ENCODE measurements at regions not wholly inside any gene's neighbourhood (a gene's known extent, or its start where the extent isn't known, plus 50 kb on each side); places are given as distances from the start of the nearest gene placed in this dataset.

- no peaks in the 10 kb centered on the region for H3K9me3 ChIP-seq
Measured at GRCh38 chr21:23804866-23805265, 1802.4 kb downstream of the MRPL39 start.

GRCh38 chr21:23801292-23801691 is 1806.0 kb downstream of the MRPL39 start:
- POLR2A ChIA-PET: no interaction called here
- CTCF ChIA-PET: no interaction called here
- ATAC-seq (no peak), FAIRE-seq (no peak), DNase-seq (ENCODE audit: low read depth in 1 of 2, low spot score in 1 of 2) (no peak)
- Histone ChIP-seq H3K4me2 (no peak overlapping the region), H3K4me1 (no peaks in the 10 kb centered on the region), H3K4me3 (no peak overlapping the region), H3K27ac (no peak overlapping the region), H3K9me3 (no peaks in the 10 kb centered on the region)
- 16% methylated on average over 6 of the region's 6 CpGs for WGBS (ENCODE audit: missing lambda C conversion rate)
- TF ChIP-seq HOXB13 (CRISPR knock-in tag; IDR thresholded peaks at IDR 0.05; ENCODE audit: low read depth) (no peak), EHF (CRISPR knock-in tag; IDR thresholded peaks at IDR 0.05) (no peak), POLR2AphosphoS2 (conservative IDR thresholded peaks at IDR 0.05; ENCODE audit: low read length) (no peak), MYC (IDR thresholded peaks at IDR 0.05; ENCODE audit: borderline replicate concordance, low read length) (no peak), EP300 (IDR thresholded peaks at IDR 0.05) (no peak), RNF2 (IDR thresholded peaks at IDR 0.05; ENCODE audit: borderline replicate concordance, low read depth) (no peak)

More at GRCh38 chr21:23804866-23805265, 1802.4 kb downstream of the MRPL39 start:
- CTCF ChIA-PET: no interaction called here
- H3K4me1 ChIP-seq: no peaks in the 10 kb centered on the region
- no peak overlapping the region for H3K4me3 ChIP-seq
- POLR2A ChIA-PET: no interaction called here
- no peak for DNase-seq (ENCODE audit: low read depth in 1 of 2, low spot score in 1 of 2)
- no peak overlapping the region for H3K4me2 ChIP-seq
- no peak for TF ChIP-seq CHD4 (IDR thresholded peaks at IDR 0.05; ENCODE audit: borderline replicate concordance)
- TF ChIP-seq PBX3 (IDR thresholded peaks at IDR 0.05): no peak
- no peak for TF ChIP-seq ZNF302 (CRISPR knock-in tag; IDR thresholded peaks at IDR 0.05)
- no peak for TF ChIP-seq CBX2 (IDR thresholded peaks at IDR 0.05; ENCODE audit: borderline replicate concordance, low read depth)
- no peak for TF ChIP-seq ATOH8 (CRISPR knock-in tag; IDR thresholded peaks at IDR 0.05; ENCODE audit: low read depth)
- no peak for TF ChIP-seq HDAC2 (IDR thresholded peaks at IDR 0.05)
- TF ChIP-seq BHLHE40 (IDR thresholded peaks at IDR 0.05; ENCODE audit: low read depth, low read length): no peak
- TF ChIP-seq HOXB13 (CRISPR knock-in tag; IDR thresholded peaks at IDR 0.05; ENCODE audit: low read depth): no peak
- TF ChIP-seq HOXB5 (CRISPR knock-in tag; IDR thresholded peaks at IDR 0.05): no peak
- no peak for TF ChIP-seq KDM5A (IDR thresholded peaks at IDR 0.05)
- no peak for TF ChIP-seq MAZ (IDR thresholded peaks at IDR 0.05; ENCODE audit: borderline replicate concordance, low read depth, low read length)
- TF ChIP-seq REST (IDR thresholded peaks at IDR 0.05): no peak
- no peak for TF ChIP-seq ZC3H11A (IDR thresholded peaks at IDR 0.05)
- no peak overlapping the region for H3K27ac ChIP-seq
- FAIRE-seq: no peak
- WGBS (ENCODE audit: missing lambda C conversion rate): 6% methylated on average over 5 of the region's 5 CpGs
- no peak for ATAC-seq

- ChIA-PET CTCF (no interaction called here), POLR2A (no interaction called here)
- no peak overlapping the region for H3K4me2 ChIP-seq
- no peak overlapping the region for H3K27ac ChIP-seq
- no peaks in the 10 kb centered on the region for H3K9me3 ChIP-seq
- no peak for ATAC-seq
- no peak for FAIRE-seq
- H3K4me1 ChIP-seq: no peaks in the 10 kb centered on the region
- TF ChIP-seq POLR2A (IDR thresholded peaks at IDR 0.05; ENCODE audit: low read length): no peak
- no peak overlapping the region for H3K4me3 ChIP-seq
- DNase-seq (ENCODE audit: low read depth in 1 of 2, low spot score in 1 of 2): no peak
- WGBS (ENCODE audit: missing lambda C conversion rate): 22% methylated on average over 5 of the region's 5 CpGs
Measured at GRCh38 chr21:23799376-23799775, 1807.9 kb downstream of the MRPL39 start.

Measured in A549 (cell line).